ENCODE measurements at regions not wholly inside any gene's neighbourhood (a gene's known extent, or its start where the extent isn't known, plus 50 kb on each side); places are given as distances from the start of the nearest gene placed in this dataset.
A peak's percentile ranks its signal among the peaks of the same experiment; 100 is the strongest.

GRCh38 chr13:104961246-104961645, 1574.2 kb downstream of the EFNB2 start:
- H4K20me1 ChIP-seq (ENCODE audit: insufficient read depth, low read depth, low read length), result no peaks in the 10 kb centered on the region
- no peaks in the 10 kb centered on the region for H3K36me3 ChIP-seq (ENCODE audit: insufficient read depth, low read length)
- H3K9me3 ChIP-seq (ENCODE audit: low read length), result peaks cover 31% of the 10 kb centered on the region
- H3K27me3 ChIP-seq (ENCODE audit: low read length), result no peaks in the 10 kb centered on the region
- H3K79me2 ChIP-seq (ENCODE audit: low read length), result no peaks in the 10 kb centered on the region
- DNase-seq, result no peak
- no peak overlapping the region for H3K9ac ChIP-seq (ENCODE audit: low read length)
- no peak overlapping the region for H3K27ac ChIP-seq (ENCODE audit: low read length)
- no peak overlapping the region for H3K4me3 ChIP-seq (ENCODE audit: low read length)
- H2AFZ ChIP-seq (ENCODE audit: low read length), result no peak overlapping the region
- no peaks in the 10 kb centered on the region for H3K9me2 ChIP-seq (replicated peaks; ENCODE audit: insufficient read depth, low read length)
- no peaks in the 10 kb centered on the region for H3K4me1 ChIP-seq (ENCODE audit: low read length)
- no peak overlapping the region for H3K4me2 ChIP-seq (ENCODE audit: low read depth, low read length, poor library complexity, severe bottlenecking)

- DNase-seq, result no peak
- no peak overlapping the region for H3K27ac ChIP-seq (ENCODE audit: low read length)
- no peaks in the 10 kb centered on the region for H3K36me3 ChIP-seq (ENCODE audit: insufficient read depth, low read length)
- no peaks in the 10 kb centered on the region for H3K4me1 ChIP-seq (ENCODE audit: low read length)
- H3K4me2 ChIP-seq (ENCODE audit: low read depth, low read length, poor library complexity, severe bottlenecking), result no peak overlapping the region
- no peak overlapping the region for H3K4me3 ChIP-seq (ENCODE audit: low read length)
- no peak overlapping the region for H2AFZ ChIP-seq (ENCODE audit: low read length)
- H3K79me2 ChIP-seq (ENCODE audit: low read length), result no peaks in the 10 kb centered on the region
- no peaks in the 10 kb centered on the region for H3K27me3 ChIP-seq (ENCODE audit: low read length)
- no peaks in the 10 kb centered on the region for H3K9me2 ChIP-seq (replicated peaks; ENCODE audit: insufficient read depth, low read length)
- H4K20me1 ChIP-seq (ENCODE audit: insufficient read depth, low read depth, low read length), result no peaks in the 10 kb centered on the region
- no peak overlapping the region for H3K9ac ChIP-seq (ENCODE audit: low read length)
- H3K9me3 ChIP-seq (ENCODE audit: low read length), result peaks cover 19% of the 10 kb centered on the region
Observed at GRCh38 chr13:104954210-104954609, 1581.3 kb downstream of the EFNB2 start.

- no peak for DNase-seq
- Histone ChIP-seq H3K9me2 (replicated peaks; ENCODE audit: insufficient read depth, low read length) (no peaks in the 10 kb centered on the region), H3K36me3 (ENCODE audit: insufficient read depth, low read length) (no peaks in the 10 kb centered on the region), H3K4me2 (ENCODE audit: low read depth, low read length, poor library complexity, severe bottlenecking) (no peak overlapping the region), H3K27me3 (ENCODE audit: low read length) (no peaks in the 10 kb centered on the region), H3K27ac (ENCODE audit: low read length) (no peak overlapping the region), H3K9me3 (ENCODE audit: low read length) (peaks cover 21% of the 10 kb centered on the region), H3K9ac (ENCODE audit: low read length) (no peak overlapping the region), H3K4me1 (ENCODE audit: low read length) (no peaks in the 10 kb centered on the region), H3K79me2 (ENCODE audit: low read length) (no peaks in the 10 kb centered on the region), H4K20me1 (ENCODE audit: insufficient read depth, low read depth, low read length) (no peaks in the 10 kb centered on the region), H3K4me3 (ENCODE audit: low read length) (no peak overlapping the region), H2AFZ (ENCODE audit: low read length) (no peak overlapping the region)
Observed at GRCh38 chr13:104953588-104953987, 1581.9 kb downstream of the EFNB2 start.

- Histone ChIP-seq H3K79me2 (ENCODE audit: low read length) (no peaks in the 10 kb centered on the region), H2AFZ (ENCODE audit: low read length) (no peak overlapping the region), H3K36me3 (ENCODE audit: insufficient read depth, low read length) (no peaks in the 10 kb centered on the region), H3K4me2 (ENCODE audit: low read depth, low read length, poor library complexity, severe bottlenecking) (no peak overlapping the region), H3K27ac (ENCODE audit: low read length) (no peak overlapping the region), H3K9me3 (ENCODE audit: low read length) (peaks cover 39% of the 10 kb centered on the region), H3K9ac (ENCODE audit: low read length) (no peak overlapping the region), H3K4me3 (ENCODE audit: low read length) (no peak overlapping the region), H4K20me1 (ENCODE audit: insufficient read depth, low read depth, low read length) (no peaks in the 10 kb centered on the region), H3K9me2 (replicated peaks; ENCODE audit: insufficient read depth, low read length) (no peaks in the 10 kb centered on the region), H3K27me3 (ENCODE audit: low read length) (no peaks in the 10 kb centered on the region), H3K4me1 (ENCODE audit: low read length) (no peaks in the 10 kb centered on the region)
- DNase-seq, result no peak
Observed at GRCh38 chr13:104949840-104950740, 1585.4 kb downstream of the EFNB2 start.

- H3K4me3 ChIP-seq (ENCODE audit: low read length), result no peak overlapping the region
- H3K27me3 ChIP-seq (ENCODE audit: low read length), result no peaks in the 10 kb centered on the region
- no peaks in the 10 kb centered on the region for H3K79me2 ChIP-seq (ENCODE audit: low read length)
- no peak for DNase-seq
- no peak overlapping the region for H3K9ac ChIP-seq (ENCODE audit: low read length)
- H2AFZ ChIP-seq (ENCODE audit: low read length), result no peak overlapping the region
- H3K9me2 ChIP-seq (replicated peaks; ENCODE audit: insufficient read depth, low read length), result no peaks in the 10 kb centered on the region
- peaks cover 33% of the 10 kb centered on the region for H3K9me3 ChIP-seq (ENCODE audit: low read length)
- no peaks in the 10 kb centered on the region for H3K4me1 ChIP-seq (ENCODE audit: low read length)
- no peaks in the 10 kb centered on the region for H3K36me3 ChIP-seq (ENCODE audit: insufficient read depth, low read length)
- no peaks in the 10 kb centered on the region for H4K20me1 ChIP-seq (ENCODE audit: insufficient read depth, low read depth, low read length)
- no peak overlapping the region for H3K27ac ChIP-seq (ENCODE audit: low read length)
- H3K4me2 ChIP-seq (ENCODE audit: low read depth, low read length, poor library complexity, severe bottlenecking), result no peak overlapping the region
Observed at GRCh38 chr13:104944176-104944575, 1591.3 kb downstream of the EFNB2 start.

GRCh38 chr13:104943331-104943730, 1592.1 kb downstream of the EFNB2 start:
- no peak overlapping the region for H3K27ac ChIP-seq (ENCODE audit: low read length)
- no peak for DNase-seq
- no peak overlapping the region for H2AFZ ChIP-seq (ENCODE audit: low read length)
- H3K4me1 ChIP-seq (ENCODE audit: low read length), result no peaks in the 10 kb centered on the region
- no peaks in the 10 kb centered on the region for H3K27me3 ChIP-seq (ENCODE audit: low read length)
- H4K20me1 ChIP-seq (ENCODE audit: insufficient read depth, low read depth, low read length), result no peaks in the 10 kb centered on the region
- no peaks in the 10 kb centered on the region for H3K36me3 ChIP-seq (ENCODE audit: insufficient read depth, low read length)
- H3K4me3 ChIP-seq (ENCODE audit: low read length), result no peak overlapping the region
- H3K9me3 ChIP-seq (ENCODE audit: low read length), result peaks cover 29% of the 10 kb centered on the region
- H3K79me2 ChIP-seq (ENCODE audit: low read length), result no peaks in the 10 kb centered on the region
- no peak overlapping the region for H3K4me2 ChIP-seq (ENCODE audit: low read depth, low read length, poor library complexity, severe bottlenecking)
- no peak overlapping the region for H3K9ac ChIP-seq (ENCODE audit: low read length)
- 0 out of 2 replicates have a peak, but pooled peaks cover 3% of the 10 kb centered on the region for H3K9me2 ChIP-seq (replicated peaks; ENCODE audit: insufficient read depth, low read length)

GRCh38 chr13:104937881-104938280, 1597.6 kb downstream of the EFNB2 start:
- Histone ChIP-seq H3K36me3 (ENCODE audit: insufficient read depth, low read length) (no peaks in the 10 kb centered on the region), H3K9ac (ENCODE audit: low read length) (no peak overlapping the region)

GRCh38 chr13:104936304-104936703, 1599.2 kb downstream of the EFNB2 start:
- Histone ChIP-seq H2AFZ (ENCODE audit: low read length) (no peak overlapping the region), H4K20me1 (ENCODE audit: insufficient read depth, low read depth, low read length) (no peaks in the 10 kb centered on the region), H3K79me2 (ENCODE audit: low read length) (no peaks in the 10 kb centered on the region), H3K9me3 (ENCODE audit: low read length) (peaks cover 6% of the 10 kb centered on the region), H3K4me3 (ENCODE audit: low read length) (no peak overlapping the region), H3K4me1 (ENCODE audit: low read length) (no peaks in the 10 kb centered on the region), H3K36me3 (ENCODE audit: insufficient read depth, low read length) (no peaks in the 10 kb centered on the region), H3K27me3 (ENCODE audit: low read length) (no peaks in the 10 kb centered on the region), H3K4me2 (ENCODE audit: low read depth, low read length, poor library complexity, severe bottlenecking) (no peak overlapping the region), H3K27ac (ENCODE audit: low read length) (no peak overlapping the region), H3K9ac (ENCODE audit: low read length) (no peak overlapping the region), H3K9me2 (replicated peaks; ENCODE audit: insufficient read depth, low read length) (0 out of 2 replicates have a peak, but pooled peaks cover 3% of the 10 kb centered on the region)
- no peak for DNase-seq

More at GRCh38 chr13:104937881-104938280, 1597.6 kb downstream of the EFNB2 start:
- Histone ChIP-seq H3K27me3 (ENCODE audit: low read length) (no peaks in the 10 kb centered on the region), H3K27ac (ENCODE audit: low read length) (no peak overlapping the region), H3K4me3 (ENCODE audit: low read length) (no peak overlapping the region), H3K4me1 (ENCODE audit: low read length) (no peaks in the 10 kb centered on the region), H3K9me3 (ENCODE audit: low read length) (peaks cover 9% of the 10 kb centered on the region; the same call in 1 of the 2 replicates), H3K79me2 (ENCODE audit: low read length) (no peaks in the 10 kb centered on the region), H3K4me2 (ENCODE audit: low read depth, low read length, poor library complexity, severe bottlenecking) (no peak overlapping the region), H3K9me2 (replicated peaks; ENCODE audit: insufficient read depth, low read length) (0 out of 2 replicates have a peak, but pooled peaks cover 3% of the 10 kb centered on the region), H4K20me1 (ENCODE audit: insufficient read depth, low read depth, low read length) (no peaks in the 10 kb centered on the region), H2AFZ (ENCODE audit: low read length) (peak overlapping the region; percentile 18; the same call in 1 of the 2 replicates)
- DNase-seq, result no peak
